ENCODE measurements at regions not wholly inside any gene's neighbourhood (a gene's known extent, or its start where the extent isn't known, plus 50 kb on each side); places are given as distances from the start of the nearest gene placed in this dataset.

DNA sequence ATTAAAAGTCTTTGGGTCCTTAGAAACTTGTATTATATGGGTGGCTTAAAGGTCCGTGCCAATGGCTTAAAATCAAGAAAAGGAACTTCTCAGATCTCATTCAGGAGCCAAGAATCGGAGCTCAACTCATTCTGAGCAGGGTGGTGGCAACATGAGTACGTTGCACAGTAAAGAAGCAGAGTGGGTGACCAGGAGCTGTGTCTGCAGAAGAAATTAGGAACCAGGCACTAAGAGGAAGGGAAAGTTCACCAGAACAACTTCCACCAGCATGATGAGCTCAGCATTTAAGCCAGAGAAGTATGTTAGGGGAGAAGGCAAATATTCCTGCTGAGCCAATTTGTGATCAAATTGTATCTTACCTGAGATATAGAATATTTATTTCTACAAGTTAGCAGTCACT lies 236.0 kb upstream of the NRP1 start:
- TF ChIP-seq POLR2AphosphoS5 (IDR thresholded peaks at IDR 0.05; ENCODE audit: low read depth, low read length): no peak
- TF ChIP-seq TAF1 (IDR thresholded peaks at IDR 0.05; ENCODE audit: borderline replicate concordance, insufficient read depth, low read length): no peak
- TF ChIP-seq, protein P1, sequence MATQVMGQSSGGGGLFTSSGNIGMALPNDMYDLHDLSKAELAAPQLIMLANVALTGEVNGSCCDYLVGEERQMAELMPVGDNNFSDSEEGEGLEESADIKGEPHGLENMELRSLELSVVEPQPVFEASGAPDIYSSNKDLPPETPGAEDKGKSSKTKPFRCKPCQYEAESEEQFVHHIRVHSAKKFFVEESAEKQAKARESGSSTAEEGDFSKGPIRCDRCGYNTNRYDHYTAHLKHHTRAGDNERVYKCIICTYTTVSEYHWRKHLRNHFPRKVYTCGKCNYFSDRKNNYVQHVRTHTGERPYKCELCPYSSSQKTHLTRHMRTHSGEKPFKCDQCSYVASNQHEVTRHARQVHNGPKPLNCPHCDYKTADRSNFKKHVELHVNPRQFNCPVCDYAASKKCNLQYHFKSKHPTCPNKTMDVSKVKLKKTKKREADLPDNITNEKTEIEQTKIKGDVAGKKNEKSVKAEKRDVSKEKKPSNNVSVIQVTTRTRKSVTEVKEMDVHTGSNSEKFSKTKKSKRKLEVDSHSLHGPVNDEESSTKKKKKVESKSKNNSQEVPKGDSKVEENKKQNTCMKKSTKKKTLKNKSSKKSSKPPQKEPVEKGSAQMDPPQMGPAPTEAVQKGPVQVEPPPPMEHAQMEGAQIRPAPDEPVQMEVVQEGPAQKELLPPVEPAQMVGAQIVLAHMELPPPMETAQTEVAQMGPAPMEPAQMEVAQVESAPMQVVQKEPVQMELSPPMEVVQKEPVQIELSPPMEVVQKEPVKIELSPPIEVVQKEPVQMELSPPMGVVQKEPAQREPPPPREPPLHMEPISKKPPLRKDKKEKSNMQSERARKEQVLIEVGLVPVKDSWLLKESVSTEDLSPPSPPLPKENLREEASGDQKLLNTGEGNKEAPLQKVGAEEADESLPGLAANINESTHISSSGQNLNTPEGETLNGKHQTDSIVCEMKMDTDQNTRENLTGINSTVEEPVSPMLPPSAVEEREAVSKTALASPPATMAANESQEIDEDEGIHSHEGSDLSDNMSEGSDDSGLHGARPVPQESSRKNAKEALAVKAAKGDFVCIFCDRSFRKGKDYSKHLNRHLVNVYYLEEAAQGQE (IDR thresholded peaks at IDR 0.05; ENCODE audit: insufficient read depth in 1 of 2, low read depth in 2 of 2, low read length in 2 of 2): no peak

Measured in PFSK-1 (cell line).